ENCODE measurements at regions not wholly inside any gene's neighbourhood (a gene's known extent, or its start where the extent isn't known, plus 50 kb on each side); places are given as distances from the start of the nearest gene placed in this dataset.
A peak's percentile ranks its signal among the peaks of the same experiment; 100 is the strongest.

GRCh38 chr17:5698959-5699358 lies 114.7 kb upstream of the NLRP1 start:
- H4K20me1 ChIP-seq (ENCODE audit: insufficient read depth, low read depth, low read length), result no peaks in the 10 kb centered on the region
- H3K36me3 ChIP-seq (ENCODE audit: insufficient read depth, low read length), result no peaks in the 10 kb centered on the region
- H3K27me3 ChIP-seq (ENCODE audit: low read length), result no peaks in the 10 kb centered on the region
- no peak overlapping the region for H3K27ac ChIP-seq (ENCODE audit: low read length)
- no peaks in the 10 kb centered on the region for H3K9me3 ChIP-seq (ENCODE audit: low read length)
- H3K9ac ChIP-seq (ENCODE audit: low read length), result no peak overlapping the region
- no peaks in the 10 kb centered on the region for H3K9me2 ChIP-seq (replicated peaks; ENCODE audit: insufficient read depth, low read length)
- no peaks in the 10 kb centered on the region for H3K79me2 ChIP-seq (ENCODE audit: low read length)
- H3K4me1 ChIP-seq (ENCODE audit: low read length), result no peaks in the 10 kb centered on the region
- no peak for DNase-seq
- no peak overlapping the region for H3K4me2 ChIP-seq (ENCODE audit: low read depth, low read length, poor library complexity, severe bottlenecking)
- H2AFZ ChIP-seq (ENCODE audit: low read length), result no peak overlapping the region
- no peak overlapping the region for H3K4me3 ChIP-seq (ENCODE audit: low read length)

- Histone ChIP-seq H3K9me2 (replicated peaks; ENCODE audit: insufficient read depth, low read length) (no peaks in the 10 kb centered on the region), H3K9ac (ENCODE audit: low read length) (no peak overlapping the region), H4K20me1 (ENCODE audit: insufficient read depth, low read depth, low read length) (no peaks in the 10 kb centered on the region), H3K27me3 (ENCODE audit: low read length) (no peaks in the 10 kb centered on the region), H3K36me3 (ENCODE audit: insufficient read depth, low read length) (no peaks in the 10 kb centered on the region), H3K4me3 (ENCODE audit: low read length) (no peak overlapping the region), H3K9me3 (ENCODE audit: low read length) (no peaks in the 10 kb centered on the region), H3K4me2 (ENCODE audit: low read depth, low read length, poor library complexity, severe bottlenecking) (no peak overlapping the region), H3K27ac (ENCODE audit: low read length) (no peak overlapping the region), H2AFZ (ENCODE audit: low read length) (no peak overlapping the region), H3K4me1 (ENCODE audit: low read length) (no peaks in the 10 kb centered on the region), H3K79me2 (ENCODE audit: low read length) (no peaks in the 10 kb centered on the region)
- no peak for DNase-seq
Observed at GRCh38 chr17:5699814-5700213, 115.5 kb upstream of the NLRP1 start.

- no peak overlapping the region for H2AFZ ChIP-seq (ENCODE audit: low read length)
- no peak overlapping the region for H3K4me3 ChIP-seq (ENCODE audit: low read length)
Observed at GRCh38 chr17:5700745-5701144, 116.4 kb upstream of the NLRP1 start.

GRCh38 chr17:5701381-5701780 lies 117.1 kb upstream of the NLRP1 start:
- no peak overlapping the region for H3K27ac ChIP-seq (ENCODE audit: low read length)
- no peaks in the 10 kb centered on the region for H3K27me3 ChIP-seq (ENCODE audit: low read length)
- H3K9ac ChIP-seq (ENCODE audit: low read length), result no peak overlapping the region
- no peaks in the 10 kb centered on the region for H3K9me2 ChIP-seq (replicated peaks; ENCODE audit: insufficient read depth, low read length)
- no peaks in the 10 kb centered on the region for H4K20me1 ChIP-seq (ENCODE audit: insufficient read depth, low read depth, low read length)
- no peaks in the 10 kb centered on the region for H3K36me3 ChIP-seq (ENCODE audit: insufficient read depth, low read length)
- DNase-seq, result no peak
- no peak overlapping the region for H2AFZ ChIP-seq (ENCODE audit: low read length)
- H3K4me2 ChIP-seq (ENCODE audit: low read depth, low read length, poor library complexity, severe bottlenecking), result no peak overlapping the region
- H3K4me1 ChIP-seq (ENCODE audit: low read length), result no peaks in the 10 kb centered on the region
- H3K4me3 ChIP-seq (ENCODE audit: low read length), result no peak overlapping the region
- H3K9me3 ChIP-seq (ENCODE audit: low read length), result no peaks in the 10 kb centered on the region
- no peaks in the 10 kb centered on the region for H3K79me2 ChIP-seq (ENCODE audit: low read length)

More at GRCh38 chr17:5700745-5701144, 116.4 kb upstream of the NLRP1 start:
- no peak overlapping the region for H3K4me2 ChIP-seq (ENCODE audit: low read depth, low read length, poor library complexity, severe bottlenecking)
- H3K9me3 ChIP-seq (ENCODE audit: low read length), result no peaks in the 10 kb centered on the region
- H3K79me2 ChIP-seq (ENCODE audit: low read length), result no peaks in the 10 kb centered on the region
- H3K9ac ChIP-seq (ENCODE audit: low read length), result no peak overlapping the region
- no peak overlapping the region for H3K27ac ChIP-seq (ENCODE audit: low read length)
- DNase-seq, result no peak
- H3K9me2 ChIP-seq (replicated peaks; ENCODE audit: insufficient read depth, low read length), result no peaks in the 10 kb centered on the region
- H3K27me3 ChIP-seq (ENCODE audit: low read length), result no peaks in the 10 kb centered on the region
- no peaks in the 10 kb centered on the region for H3K4me1 ChIP-seq (ENCODE audit: low read length)
- H4K20me1 ChIP-seq (ENCODE audit: insufficient read depth, low read depth, low read length), result no peaks in the 10 kb centered on the region
- no peaks in the 10 kb centered on the region for H3K36me3 ChIP-seq (ENCODE audit: insufficient read depth, low read length)

GRCh38 chr17:5702951-5703510 lies 118.7 kb upstream of the NLRP1 start:
- Histone ChIP-seq H2AFZ (ENCODE audit: low read length) (no peak overlapping the region), H3K9me2 (replicated peaks; ENCODE audit: insufficient read depth, low read length) (no peaks in the 10 kb centered on the region), H3K9me3 (ENCODE audit: low read length) (no peaks in the 10 kb centered on the region), H3K27ac (ENCODE audit: low read length) (no peak overlapping the region), H3K4me3 (ENCODE audit: low read length) (no peak overlapping the region), H3K4me2 (ENCODE audit: low read depth, low read length, poor library complexity, severe bottlenecking) (no peak overlapping the region), H4K20me1 (ENCODE audit: insufficient read depth, low read depth, low read length) (no peaks in the 10 kb centered on the region), H3K27me3 (ENCODE audit: low read length) (no peaks in the 10 kb centered on the region), H3K36me3 (ENCODE audit: insufficient read depth, low read length) (no peaks in the 10 kb centered on the region), H3K9ac (ENCODE audit: low read length) (no peak overlapping the region), H3K79me2 (ENCODE audit: low read length) (no peaks in the 10 kb centered on the region), H3K4me1 (ENCODE audit: low read length) (no peaks in the 10 kb centered on the region)
- no peak for DNase-seq

- no peaks in the 10 kb centered on the region for H4K20me1 ChIP-seq (ENCODE audit: insufficient read depth, low read depth, low read length)
- H3K36me3 ChIP-seq (ENCODE audit: insufficient read depth, low read length), result no peaks in the 10 kb centered on the region
- DNase-seq, result no peak
- no peaks in the 10 kb centered on the region for H3K9me2 ChIP-seq (replicated peaks; ENCODE audit: insufficient read depth, low read length)
- no peak overlapping the region for H3K4me3 ChIP-seq (ENCODE audit: low read length)
- H2AFZ ChIP-seq (ENCODE audit: low read length), result no peak overlapping the region
- H3K9ac ChIP-seq (ENCODE audit: low read length), result no peak overlapping the region
- H3K4me1 ChIP-seq (ENCODE audit: low read length), result no peaks in the 10 kb centered on the region
- no peaks in the 10 kb centered on the region for H3K9me3 ChIP-seq (ENCODE audit: low read length)
- H3K27ac ChIP-seq (ENCODE audit: low read length), result no peak overlapping the region
- no peaks in the 10 kb centered on the region for H3K79me2 ChIP-seq (ENCODE audit: low read length)
- H3K27me3 ChIP-seq (ENCODE audit: low read length), result no peaks in the 10 kb centered on the region
- no peak overlapping the region for H3K4me2 ChIP-seq (ENCODE audit: low read depth, low read length, poor library complexity, severe bottlenecking)
Observed at GRCh38 chr17:5703736-5704135, 119.4 kb upstream of the NLRP1 start.

- peak; percentile 61 for DNase-seq
- H3K27ac ChIP-seq (ENCODE audit: low read length), result no peak overlapping the region
- no peaks in the 10 kb centered on the region for H3K79me2 ChIP-seq (ENCODE audit: low read length)
- no peaks in the 10 kb centered on the region for H3K9me3 ChIP-seq (ENCODE audit: low read length)
- H4K20me1 ChIP-seq (ENCODE audit: insufficient read depth, low read depth, low read length), result no peaks in the 10 kb centered on the region
- H2AFZ ChIP-seq (ENCODE audit: low read length), result no peak overlapping the region
- H3K9me2 ChIP-seq (replicated peaks; ENCODE audit: insufficient read depth, low read length), result no peaks in the 10 kb centered on the region
- H3K4me1 ChIP-seq (ENCODE audit: low read length), result no peaks in the 10 kb centered on the region
- no peak overlapping the region for H3K4me2 ChIP-seq (ENCODE audit: low read depth, low read length, poor library complexity, severe bottlenecking)
- no peak overlapping the region for H3K9ac ChIP-seq (ENCODE audit: low read length)
- H3K36me3 ChIP-seq (ENCODE audit: insufficient read depth, low read length), result no peaks in the 10 kb centered on the region
- H3K27me3 ChIP-seq (ENCODE audit: low read length), result no peaks in the 10 kb centered on the region
- H3K4me3 ChIP-seq (ENCODE audit: low read length), result no peak overlapping the region
Observed at GRCh38 chr17:5705081-5705875, 121.0 kb upstream of the NLRP1 start.

- Histone ChIP-seq H3K4me3 (ENCODE audit: low read length) (no peak overlapping the region), H3K27me3 (ENCODE audit: low read length) (no peaks in the 10 kb centered on the region), H3K9ac (ENCODE audit: low read length) (no peak overlapping the region), H2AFZ (ENCODE audit: low read length) (no peak overlapping the region), H3K9me3 (ENCODE audit: low read length) (no peaks in the 10 kb centered on the region), H3K9me2 (replicated peaks; ENCODE audit: insufficient read depth, low read length) (no peaks in the 10 kb centered on the region), H3K27ac (ENCODE audit: low read length) (no peak overlapping the region), H4K20me1 (ENCODE audit: insufficient read depth, low read depth, low read length) (no peaks in the 10 kb centered on the region), H3K4me2 (ENCODE audit: low read depth, low read length, poor library complexity, severe bottlenecking) (no peak overlapping the region), H3K36me3 (ENCODE audit: insufficient read depth, low read length) (no peaks in the 10 kb centered on the region), H3K79me2 (ENCODE audit: low read length) (no peaks in the 10 kb centered on the region), H3K4me1 (ENCODE audit: low read length) (no peaks in the 10 kb centered on the region)
- no peak for DNase-seq
Observed at GRCh38 chr17:5705876-5706576, 121.7 kb upstream of the NLRP1 start.

Data from Karpas-422 (cell line).